ENCODE measurements at regions not wholly inside any gene's neighbourhood (a gene's known extent, or its start where the extent isn't known, plus 50 kb on each side); places are given as distances from the start of the nearest gene placed in this dataset.

DNA sequence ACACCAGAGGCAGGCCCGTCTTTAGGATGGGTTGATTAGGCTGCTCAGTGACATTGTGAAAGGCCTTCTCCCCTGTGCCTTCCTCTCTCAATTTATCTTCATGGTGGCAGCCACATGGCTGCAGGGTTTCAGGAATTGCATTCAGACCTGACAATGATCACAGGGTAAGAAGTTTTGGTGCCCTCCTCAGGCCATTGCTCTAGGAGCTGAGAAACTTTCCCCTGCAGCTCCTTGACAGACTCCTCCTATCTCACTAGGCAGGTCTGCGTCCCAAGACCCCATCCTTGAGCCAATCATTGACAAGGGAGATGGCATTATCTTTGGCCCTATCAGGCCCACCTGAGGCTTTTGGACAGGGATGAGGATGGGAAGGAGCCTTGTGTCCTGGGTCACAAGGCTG is 57.4 kb upstream of the ANO4 start:
- intact Hi-C loops (cut with DNase I), result no loop called here
- no peak for DNase-seq (ENCODE audit: low spot score)

DNA sequence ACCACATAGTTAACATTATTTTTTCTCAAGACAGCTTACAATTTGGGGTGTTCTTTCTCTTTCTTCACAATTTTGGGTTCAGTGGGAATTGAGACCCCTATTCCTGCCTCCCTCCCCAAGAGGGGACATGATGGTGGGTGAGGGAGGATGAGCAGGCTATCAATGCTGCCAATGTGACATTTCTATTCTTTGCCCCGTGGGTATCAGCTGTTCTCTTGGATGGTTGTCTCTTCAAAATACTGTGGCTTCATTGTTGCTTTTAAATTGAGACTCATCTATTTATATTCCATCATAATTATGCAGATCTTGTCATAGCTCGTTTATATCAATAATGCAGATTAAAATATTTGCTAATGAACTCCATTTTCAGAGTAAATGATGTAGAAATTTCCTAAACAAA is 56.5 kb upstream of the ANO4 start:
- DNase-seq (ENCODE audit: low spot score), result no peak
- intact Hi-C loops (cut with DNase I), result no loop called here

DNA sequence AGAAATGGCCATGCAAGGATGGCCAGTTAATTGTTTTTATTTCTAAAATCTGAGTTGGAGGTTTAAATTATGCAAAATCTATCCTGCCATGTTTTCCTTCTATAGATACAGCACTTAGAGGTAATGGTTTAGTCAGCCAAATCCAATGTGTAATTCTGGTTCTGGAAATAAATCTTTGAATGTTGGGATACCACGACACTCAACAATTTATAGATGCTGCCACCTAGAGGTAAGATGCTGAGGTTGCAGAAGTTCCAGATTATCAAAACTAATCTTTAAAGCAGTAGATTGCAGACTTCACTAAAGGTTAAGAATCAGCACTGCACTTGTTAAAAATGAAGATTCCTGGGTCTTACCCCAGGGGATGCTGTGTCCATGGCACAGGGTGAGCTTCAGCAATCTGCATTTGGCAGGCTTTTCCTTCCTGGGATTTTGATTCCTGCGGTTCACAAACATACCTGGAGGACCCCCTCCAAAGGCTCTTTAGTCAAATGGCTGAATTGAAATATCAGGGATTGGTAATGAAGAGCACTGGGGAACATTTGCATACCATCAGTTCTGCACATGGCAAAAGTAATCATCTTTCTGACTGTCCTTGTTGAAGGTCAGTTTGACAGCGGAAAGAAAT is 53.4 kb upstream of the ANO4 start:
- DNase-seq (ENCODE audit: low spot score), result no peak
- intact Hi-C loops (cut with DNase I), result no loop called here

DNA sequence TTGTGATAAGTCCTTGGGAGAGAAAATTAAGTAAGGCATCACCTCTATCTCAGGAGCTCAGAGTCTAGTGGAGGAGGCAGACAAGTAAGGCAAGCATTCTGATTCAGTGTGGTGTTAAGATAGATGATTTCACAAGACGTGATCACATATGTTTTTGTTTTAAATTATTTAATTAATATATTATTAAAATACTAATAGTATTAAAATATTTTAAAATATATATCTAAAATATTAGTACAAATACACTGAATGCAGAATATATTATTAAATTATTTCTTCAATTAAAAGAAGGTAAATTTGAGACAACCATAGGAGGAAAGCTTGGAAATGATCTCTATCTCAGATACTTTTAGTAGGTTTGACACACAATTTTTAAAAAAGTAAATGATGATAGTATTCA is 51.5 kb upstream of the ANO4 start:
- DNase-seq (ENCODE audit: low spot score), result no peak
- intact Hi-C loops (cut with DNase I), result no loop called here
